Glomerular visceral epithelial cell (primary cell): ENCODE measurements at regions not wholly inside any gene's neighbourhood (a gene's known extent, or its start where the extent isn't known, plus 50 kb on each side); places are given as distances from the start of the nearest gene placed in this dataset.
"Not testable (repeated sequence)": the region's sequence is repeated elsewhere in the genome, so short reads cannot be mapped to it uniquely, and the experiment has no call there.

Experiments used
- DNase-seq: peaks from one replicate; pipeline ENCODE4 v3.0.0-alpha.2; 2016; ENCODE audit errors: extremely low spot score

- DNase-seq, result no peak
These were observed 255.2 kb downstream of the CDH7 start for GRCh38 chr18:66005831-66006588.

GRCh38 chr18:65998971-65999700, 248.3 kb downstream of the CDH7 start:
- not testable (repeated sequence) for DNase-seq

- DNase-seq, result no peak
These were observed 244.4 kb downstream of the CDH7 start for GRCh38 chr18:65995206-65995605.

- DNase-seq, result no peak
These were observed 243.5 kb downstream of the CDH7 start for GRCh38 chr18:65994302-65994701.

GRCh38 chr18:65990944-65991708, 240.3 kb downstream of the CDH7 start:
- DNase-seq, result no peak

- no peak for DNase-seq
These were observed 239.4 kb downstream of the CDH7 start for GRCh38 chr18:65990174-65990690.

- no peak for DNase-seq
These were observed 238.2 kb downstream of the CDH7 start for GRCh38 chr18:65988972-65989371.

GRCh38 chr18:65988386-65988785, 237.6 kb downstream of the CDH7 start:
- no peak for DNase-seq

GRCh38 chr18:65983750-65984149, 232.9 kb downstream of the CDH7 start:
- no peak for DNase-seq

GRCh38 chr18:65975536-65975935, 224.7 kb downstream of the CDH7 start:
- DNase-seq, result no peak

- no peak for DNase-seq
These were observed 223.9 kb downstream of the CDH7 start for GRCh38 chr18:65974758-65975157.

GRCh38 chr18:65968239-65969004, 217.6 kb downstream of the CDH7 start:
- no peak for DNase-seq

GRCh38 chr18:65955747-65956146, 204.9 kb downstream of the CDH7 start:
- no peak for DNase-seq

GRCh38 chr18:65954372-65954771, 203.6 kb downstream of the CDH7 start:
- DNase-seq, result no peak

GRCh38 chr18:65946777-65947176, 196.0 kb downstream of the CDH7 start:
- no peak for DNase-seq

GRCh38 chr18:65943268-65943667, 192.5 kb downstream of the CDH7 start:
- no peak for DNase-seq

GRCh38 chr18:65942854-65943253, 192.0 kb downstream of the CDH7 start:
- DNase-seq, result no peak

GRCh38 chr18:65942104-65942503, 191.3 kb downstream of the CDH7 start:
- DNase-seq, result no peak

- no peak for DNase-seq
These were observed 190.7 kb downstream of the CDH7 start for GRCh38 chr18:65941482-65941881.
